Muscle layer of colon (tissue), 2 donors: ENCODE measurements at regions not wholly inside any gene's neighbourhood (a gene's known extent, or its start where the extent isn't known, plus 50 kb on each side); places are given as distances from the start of the nearest gene placed in this dataset.

Experiments used
- H3K27ac ChIP-seq: one replicate; pipeline ENCODE4 v1.7.0; 2013; ENCODE audit warnings: low read depth, mild to moderate bottlenecking, low read length, moderate library complexity
- H3K27me3 ChIP-seq, 2 donors: one replicate each; pipeline ENCODE4 v1.7.0; 2013; ENCODE audit warnings: low read length in 2 of 2, mild to moderate bottlenecking in 2 of 2; ENCODE audit not compliant: insufficient read depth in 2 of 2, control insufficient read depth in 1 of 2
- H3K36me3 ChIP-seq: one replicate; pipeline ENCODE4 v1.7.0; 2013; ENCODE audit warnings: mild to moderate bottlenecking, low read length; ENCODE audit not compliant: insufficient read depth
- H3K4me1 ChIP-seq: one replicate; pipeline ENCODE4 v1.7.0; 2013; ENCODE audit warnings: mild to moderate bottlenecking, low read length; ENCODE audit not compliant: insufficient read depth
- H3K4me3 ChIP-seq, 2 donors: one replicate each; pipeline ENCODE4 v1.7.0; 2013; ENCODE audit warnings: low read length in 2 of 2, low read depth in 1 of 2, mild to moderate bottlenecking in 1 of 2, moderate library complexity in 1 of 2
- H3K9ac ChIP-seq: one replicate; pipeline ENCODE4 v1.7.0; 2013; ENCODE audit warnings: low read length
- H3K9me3 ChIP-seq: one replicate; pipeline ENCODE4 v1.7.0; 2013; ENCODE audit warnings: mild to moderate bottlenecking, low read length
- donor health status: abdominal sarcoma.
- donor health status: Adenocarcinoma of cecum.

GRCh38 chr5:20266066-20266465, 278.1 kb upstream of the CDH18 start:
- no peaks in the 10 kb centered on the region for H3K36me3 ChIP-seq
- no peak overlapping the region for H3K27ac ChIP-seq
- no peak overlapping the region for H3K4me3 ChIP-seq
- no peaks in the 10 kb centered on the region for H3K9me3 ChIP-seq
- H3K27me3 ChIP-seq, result no peaks in the 10 kb centered on the region
- no peaks in the 10 kb centered on the region for H3K4me1 ChIP-seq
- H3K9ac ChIP-seq, result no peak overlapping the region

- Histone ChIP-seq H3K4me1 (no peaks in the 10 kb centered on the region), H3K36me3 (no peaks in the 10 kb centered on the region), H3K9me3 (no peaks in the 10 kb centered on the region), H3K9ac (no peak overlapping the region), H3K27ac (no peak overlapping the region), H3K27me3 (no peaks in the 10 kb centered on the region), H3K4me3 (no peak overlapping the region)
Measured at GRCh38 chr5:20262896-20263295, 274.9 kb upstream of the CDH18 start.

DNA sequence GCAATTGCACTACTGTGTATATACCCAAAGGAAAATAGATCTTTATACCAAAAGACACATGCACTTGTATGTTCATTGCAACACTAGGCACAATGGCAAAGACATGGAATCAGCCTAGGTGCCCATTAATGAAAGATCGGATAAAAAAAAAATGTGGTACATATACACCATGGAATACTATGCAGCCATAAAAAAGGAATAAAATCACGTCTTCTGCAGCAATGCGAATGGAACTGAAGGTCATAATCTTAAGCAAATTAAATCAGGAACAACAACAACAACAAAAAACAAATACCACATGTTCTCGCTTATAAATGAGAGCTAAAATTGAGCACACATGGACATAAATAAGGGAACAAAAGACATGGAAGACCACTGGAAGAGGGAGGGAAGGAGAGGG, 266.7 kb upstream of the CDH18 start:
- no peaks in the 10 kb centered on the region for H3K9me3 ChIP-seq
- no peaks in the 10 kb centered on the region for H3K4me1 ChIP-seq
- H3K27me3 ChIP-seq, result no peaks in the 10 kb centered on the region
- H3K27ac ChIP-seq, result no peak overlapping the region
- H3K36me3 ChIP-seq, result no peaks in the 10 kb centered on the region
- no peak overlapping the region for H3K9ac ChIP-seq
- no peak overlapping the region for H3K4me3 ChIP-seq

DNA sequence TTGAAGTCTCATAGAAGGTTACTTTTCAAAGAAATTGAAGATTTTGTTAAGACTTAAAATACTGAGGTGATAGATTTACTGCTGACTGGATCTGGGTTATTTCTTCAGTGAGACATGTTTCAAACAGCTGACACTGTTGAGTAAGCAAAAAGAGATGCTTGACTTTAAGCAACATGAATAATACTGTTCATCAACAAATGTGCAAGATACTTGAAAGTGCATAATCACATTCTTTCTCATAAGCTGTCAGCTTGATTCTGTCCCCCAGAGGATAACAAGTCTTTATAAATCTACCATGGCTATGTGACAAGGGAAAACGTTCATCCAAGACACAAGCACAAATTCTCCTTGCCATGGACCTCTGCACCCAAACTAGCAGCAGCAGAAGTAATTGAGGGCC, 260.1 kb upstream of the CDH18 start:
- no peak overlapping the region for H3K4me3 ChIP-seq
- no peak overlapping the region for H3K27ac ChIP-seq
- no peaks in the 10 kb centered on the region for H3K36me3 ChIP-seq
- no peaks in the 10 kb centered on the region for H3K4me1 ChIP-seq
- no peaks in the 10 kb centered on the region for H3K9me3 ChIP-seq
- H3K9ac ChIP-seq, result no peak overlapping the region
- H3K27me3 ChIP-seq, result no peaks in the 10 kb centered on the region

DNA sequence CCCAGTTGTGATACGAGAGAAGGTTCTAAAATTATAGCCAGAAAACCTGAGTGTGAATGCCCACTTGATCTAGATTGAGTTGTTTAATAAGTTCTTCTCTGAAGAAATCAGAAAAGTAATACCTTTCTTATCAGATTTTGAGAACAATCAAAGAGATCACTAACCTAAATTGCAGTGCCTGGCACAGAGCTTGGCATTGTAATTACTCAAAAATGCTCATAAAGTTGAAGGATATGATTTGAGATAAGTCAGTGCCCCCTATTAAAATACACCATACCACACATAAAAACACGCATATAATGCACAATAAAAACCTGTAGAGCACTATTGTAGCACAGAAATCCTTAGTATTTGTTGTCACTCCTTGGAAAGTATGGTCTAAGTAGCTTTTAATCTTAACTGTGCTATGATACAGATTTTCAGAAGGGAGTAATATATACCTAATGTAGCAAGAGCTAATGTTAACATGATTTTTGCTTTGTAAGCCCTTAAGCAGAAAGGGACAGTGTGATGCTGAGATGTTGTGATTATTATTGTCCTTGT, 257.5 kb upstream of the CDH18 start:
- H3K4me1 ChIP-seq, result no peaks in the 10 kb centered on the region
- H3K27ac ChIP-seq, result no peak overlapping the region
- no peaks in the 10 kb centered on the region for H3K36me3 ChIP-seq
- H3K9ac ChIP-seq, result no peak overlapping the region
- H3K4me3 ChIP-seq, result no peak overlapping the region
- no peaks in the 10 kb centered on the region for H3K9me3 ChIP-seq
- H3K27me3 ChIP-seq, result no peaks in the 10 kb centered on the region

DNA sequence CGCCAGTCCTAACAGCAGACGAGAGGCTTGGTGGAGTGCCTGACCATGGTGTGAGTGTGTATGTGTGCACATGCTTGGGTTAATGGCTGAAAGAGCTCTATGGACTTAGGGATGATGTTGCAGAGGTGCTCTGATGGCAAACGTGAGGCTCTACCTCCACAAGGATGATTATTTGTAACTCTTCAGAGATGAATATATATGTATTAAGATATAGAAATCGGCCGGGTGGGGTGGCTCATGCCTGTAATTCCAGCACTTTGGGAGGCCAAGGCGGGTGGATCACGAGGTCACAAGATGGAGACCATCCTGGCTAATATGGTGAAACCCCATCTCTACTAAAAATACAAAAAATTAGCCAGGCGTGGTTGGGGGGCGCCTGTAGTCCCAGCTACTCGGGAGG, 253.4 kb upstream of the CDH18 start:
- Histone ChIP-seq H3K4me1 (no peaks in the 10 kb centered on the region), H3K36me3 (no peaks in the 10 kb centered on the region), H3K9me3 (no peaks in the 10 kb centered on the region), H3K4me3 (no peak overlapping the region), H3K9ac (no peak overlapping the region), H3K27me3 (no peaks in the 10 kb centered on the region), H3K27ac (no peak overlapping the region)

DNA sequence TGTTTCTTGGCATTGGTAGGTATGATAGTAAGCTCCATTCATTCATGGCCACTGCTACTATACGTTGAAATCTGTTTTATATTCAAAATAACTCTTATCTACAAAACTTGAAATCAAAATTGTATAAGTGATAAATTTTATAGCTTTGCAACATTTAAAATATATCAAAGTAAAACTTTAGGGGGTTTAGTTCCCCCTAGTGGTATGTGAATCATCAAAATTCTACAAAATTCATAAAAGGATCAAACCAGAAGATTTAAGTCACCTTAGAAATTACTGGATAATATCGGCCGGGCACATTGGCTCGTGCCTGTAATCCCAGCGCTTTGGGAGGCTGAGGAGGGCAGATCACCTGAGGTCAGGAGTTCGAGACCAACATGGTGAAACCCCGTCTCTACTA, 243.0 kb upstream of the CDH18 start:
- Histone ChIP-seq H3K9ac (no peak overlapping the region), H3K36me3 (no peaks in the 10 kb centered on the region), H3K9me3 (no peaks in the 10 kb centered on the region), H3K4me1 (no peaks in the 10 kb centered on the region), H3K27ac (no peak overlapping the region), H3K4me3 (no peak overlapping the region), H3K27me3 (no peaks in the 10 kb centered on the region)

DNA sequence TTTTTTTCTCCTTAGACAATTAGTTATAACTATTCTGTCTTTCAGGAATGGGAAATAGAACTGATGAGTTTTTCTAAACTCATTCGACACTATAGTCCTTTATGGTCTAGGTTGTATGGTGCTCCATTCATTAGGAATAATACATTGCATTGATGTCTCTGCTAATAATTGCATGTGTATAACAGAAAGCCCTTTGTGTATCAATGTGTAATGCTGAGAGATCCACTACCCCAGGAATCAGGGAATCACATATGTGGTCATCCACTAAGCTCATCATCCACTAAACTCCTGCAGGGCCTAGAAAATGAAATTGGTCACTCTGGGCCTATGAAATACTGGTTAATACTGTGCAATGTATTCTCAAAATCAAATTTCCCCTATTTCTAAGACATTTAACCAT, 242.0 kb upstream of the CDH18 start:
- Histone ChIP-seq H3K9me3 (no peaks in the 10 kb centered on the region), H3K36me3 (no peaks in the 10 kb centered on the region), H3K27ac (no peak overlapping the region), H3K9ac (no peak overlapping the region), H3K27me3 (no peaks in the 10 kb centered on the region), H3K4me1 (no peaks in the 10 kb centered on the region), H3K4me3 (peak overlapping the region in 1 of 2 donors; percentile 17)

- H3K9me3 ChIP-seq, result no peaks in the 10 kb centered on the region
- H3K9ac ChIP-seq, result no peak overlapping the region
- H3K4me1 ChIP-seq, result no peaks in the 10 kb centered on the region
- peak overlapping the region in 1 of 2 donors; percentile 17 for H3K4me3 ChIP-seq
- no peaks in the 10 kb centered on the region for H3K36me3 ChIP-seq
- no peak overlapping the region for H3K27ac ChIP-seq
- no peaks in the 10 kb centered on the region for H3K27me3 ChIP-seq
Measured at GRCh38 chr5:20229303-20230005, 241.5 kb upstream of the CDH18 start.

- Histone ChIP-seq H3K9ac (no peak overlapping the region), H3K4me3 (no peak overlapping the region), H3K9me3 (no peaks in the 10 kb centered on the region), H3K4me1 (no peaks in the 10 kb centered on the region), H3K36me3 (no peaks in the 10 kb centered on the region), H3K27ac (no peak overlapping the region), H3K27me3 (no peaks in the 10 kb centered on the region)
Measured at GRCh38 chr5:20224966-20225365, 237.0 kb upstream of the CDH18 start.

GRCh38 chr5:20224046-20224445, 236.0 kb upstream of the CDH18 start:
- Histone ChIP-seq H3K9ac (no peak overlapping the region), H3K27ac (no peak overlapping the region), H3K4me1 (no peaks in the 10 kb centered on the region), H3K36me3 (no peaks in the 10 kb centered on the region), H3K9me3 (no peaks in the 10 kb centered on the region), H3K4me3 (no peak overlapping the region), H3K27me3 (no peaks in the 10 kb centered on the region)

DNA sequence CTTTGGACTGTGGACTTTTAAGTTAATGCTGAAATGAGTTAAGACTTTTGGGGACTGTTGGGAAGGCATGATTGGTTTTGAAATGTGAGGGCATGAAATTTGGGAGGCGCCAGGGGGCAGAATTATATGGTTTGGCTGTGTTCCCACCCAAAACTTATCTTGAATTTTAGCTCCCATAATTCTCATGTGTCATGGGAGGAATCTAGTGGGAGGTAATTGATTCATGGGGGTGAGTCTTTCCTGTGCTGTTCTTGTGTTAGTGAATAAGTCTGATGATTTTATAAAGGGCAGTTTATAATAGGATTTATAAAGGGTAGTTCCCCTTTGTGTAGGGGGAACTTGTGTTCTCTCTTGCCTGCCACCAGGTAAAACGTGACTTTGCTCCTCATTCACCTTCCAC, 235.5 kb upstream of the CDH18 start:
- H3K9ac ChIP-seq, result no peak overlapping the region
- H3K27ac ChIP-seq, result no peak overlapping the region
- no peaks in the 10 kb centered on the region for H3K9me3 ChIP-seq
- no peaks in the 10 kb centered on the region for H3K27me3 ChIP-seq
- no peaks in the 10 kb centered on the region for H3K4me1 ChIP-seq
- H3K4me3 ChIP-seq, result no peak overlapping the region
- no peaks in the 10 kb centered on the region for H3K36me3 ChIP-seq
